GM12873 (cell line): ENCODE measurements at regions not wholly inside any gene's neighbourhood (a gene's known extent, or its start where the extent isn't known, plus 50 kb on each side); places are given as distances from the start of the nearest gene placed in this dataset.

Experiments used
- CTCF ChIP-seq: IDR thresholded peaks from 2 replicates; pipeline ENCODE4 v1.5.1; 2012; ENCODE audit warnings: low read depth, mild to moderate bottlenecking, moderate library complexity, low read length, control low read depth; ENCODE audit not compliant: insufficient read depth; ENCODE audit errors: missing control alignments

- no peak for TF ChIP-seq CTCF
Measured at GRCh38 chr12:46884362-46884761, 58.6 kb upstream of the SLC38A4 start.

- TF ChIP-seq CTCF, result no peak
Measured at GRCh38 chr12:46886541-46887041, 60.8 kb upstream of the SLC38A4 start.

- TF ChIP-seq CTCF, result no peak
Measured at GRCh38 chr12:46887870-46888269, 62.1 kb upstream of the SLC38A4 start.

GRCh38 chr12:46888568-46888967, 62.8 kb upstream of the SLC38A4 start:
- TF ChIP-seq CTCF, result no peak

- no peak for TF ChIP-seq CTCF
Measured at GRCh38 chr12:46891306-46891705, 65.5 kb upstream of the SLC38A4 start.

GRCh38 chr12:46892034-46892705, 66.4 kb upstream of the SLC38A4 start:
- no peak for TF ChIP-seq CTCF

- TF ChIP-seq CTCF, result no peak
Measured at GRCh38 chr12:46892887-46893286, 67.1 kb upstream of the SLC38A4 start.
